Inferior parietal cortex (tissue), 1 donor: ENCODE measurements at regions not wholly inside any gene's neighbourhood (a gene's known extent, or its start where the extent isn't known, plus 50 kb on each side); places are given as distances from the start of the nearest gene placed in this dataset.
A peak's percentile ranks its signal among the peaks of the same experiment; 100 is the strongest.
"Not testable (repeated sequence)": the region's sequence is repeated elsewhere in the genome, so short reads cannot be mapped to it uniquely, and the experiment has no call there.

Experiments
- DNase-seq: peaks from one replicate; pipeline ENCODE4 v3.0.0-alpha.2; 2016; ENCODE audit errors: extremely low spot score

DNA sequence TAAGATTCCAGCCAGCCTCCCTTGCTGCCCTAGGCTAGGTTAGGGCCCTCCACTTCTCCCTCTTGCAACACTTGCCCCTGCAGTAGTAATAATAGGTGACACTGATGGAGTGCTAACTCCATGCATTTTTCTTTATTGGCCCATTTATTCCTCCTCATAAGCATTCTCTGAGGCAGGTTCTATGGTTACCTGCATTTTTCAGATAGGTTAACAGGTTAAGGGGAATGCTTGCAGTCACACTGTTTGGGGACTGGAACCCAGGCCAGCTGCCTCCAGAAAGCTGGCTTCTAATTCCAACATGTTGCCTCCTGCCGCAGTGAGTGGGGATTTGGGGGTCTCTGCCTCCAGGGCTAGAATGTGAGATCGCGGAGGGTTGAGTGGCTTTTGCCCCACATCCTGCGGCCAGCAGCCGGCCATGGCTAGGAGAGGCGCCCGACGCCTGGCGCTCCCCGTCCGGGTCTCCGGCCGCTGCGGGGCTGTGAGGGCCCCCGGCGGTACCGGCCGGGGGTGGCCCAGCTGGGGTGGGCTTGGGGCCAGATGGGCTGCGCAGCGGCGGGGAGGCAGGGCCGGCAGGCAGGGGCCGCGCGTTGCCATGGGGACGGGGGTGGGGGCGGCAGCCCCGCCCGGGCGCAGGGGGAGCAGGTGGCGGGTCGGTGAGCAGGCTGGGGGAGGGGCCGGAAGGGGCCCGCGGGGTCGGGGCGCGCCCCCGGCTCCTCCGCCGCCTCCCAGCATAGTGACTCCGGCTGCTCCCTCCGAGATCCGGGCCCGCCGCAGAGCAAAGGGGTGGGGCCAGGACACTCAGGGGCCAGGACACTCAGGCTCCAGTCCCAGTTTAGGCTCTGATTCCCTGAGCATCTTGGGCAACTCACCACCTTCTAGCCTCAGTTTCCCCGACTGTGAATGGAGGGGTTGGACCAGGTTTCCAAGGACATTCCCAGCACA lies 68.4 kb upstream of the SSBP3 start:
- DNase-seq: no peak

DNA sequence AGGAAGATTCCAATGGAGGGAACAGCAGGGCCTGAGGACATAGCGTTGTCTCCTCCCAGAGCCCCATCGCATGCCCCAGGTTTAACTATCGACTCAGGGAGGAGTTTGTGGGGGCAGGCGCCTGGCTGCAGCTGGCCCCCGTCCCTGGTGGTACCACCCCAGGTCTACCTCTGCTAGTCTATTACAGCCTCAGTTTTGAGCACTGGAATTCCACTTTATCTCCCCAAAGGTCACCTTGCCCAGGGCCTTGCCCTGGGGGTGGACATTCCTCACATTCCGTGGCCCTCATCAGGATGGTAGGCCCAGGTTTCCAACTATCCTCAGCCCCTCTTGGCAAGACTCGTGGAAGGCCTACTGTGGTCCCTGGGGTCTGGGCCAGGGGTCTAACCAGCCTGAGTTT lies 65.4 kb upstream of the SSBP3 start:
- DNase-seq: no peak

DNA sequence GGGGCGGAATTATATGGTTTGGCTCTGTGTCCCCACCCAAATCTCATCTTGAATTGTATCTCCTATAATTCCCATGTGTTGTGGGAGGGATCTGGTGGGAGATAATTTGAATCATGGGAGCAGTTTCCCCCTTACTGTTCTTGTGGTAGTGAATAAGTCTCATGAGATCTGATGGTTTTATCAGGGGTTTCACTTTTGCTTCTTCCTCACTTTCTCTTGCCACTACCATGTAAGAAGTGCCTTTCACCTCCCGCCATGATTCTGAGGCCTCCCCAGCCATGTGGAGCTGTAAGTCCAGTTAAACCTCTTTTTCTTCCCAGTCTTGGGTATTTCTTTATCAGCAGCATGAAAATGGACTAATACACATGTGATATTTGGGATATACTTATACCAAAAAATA lies 63.2 kb upstream of the SSBP3 start:
- DNase-seq: not testable (repeated sequence)

DNA sequence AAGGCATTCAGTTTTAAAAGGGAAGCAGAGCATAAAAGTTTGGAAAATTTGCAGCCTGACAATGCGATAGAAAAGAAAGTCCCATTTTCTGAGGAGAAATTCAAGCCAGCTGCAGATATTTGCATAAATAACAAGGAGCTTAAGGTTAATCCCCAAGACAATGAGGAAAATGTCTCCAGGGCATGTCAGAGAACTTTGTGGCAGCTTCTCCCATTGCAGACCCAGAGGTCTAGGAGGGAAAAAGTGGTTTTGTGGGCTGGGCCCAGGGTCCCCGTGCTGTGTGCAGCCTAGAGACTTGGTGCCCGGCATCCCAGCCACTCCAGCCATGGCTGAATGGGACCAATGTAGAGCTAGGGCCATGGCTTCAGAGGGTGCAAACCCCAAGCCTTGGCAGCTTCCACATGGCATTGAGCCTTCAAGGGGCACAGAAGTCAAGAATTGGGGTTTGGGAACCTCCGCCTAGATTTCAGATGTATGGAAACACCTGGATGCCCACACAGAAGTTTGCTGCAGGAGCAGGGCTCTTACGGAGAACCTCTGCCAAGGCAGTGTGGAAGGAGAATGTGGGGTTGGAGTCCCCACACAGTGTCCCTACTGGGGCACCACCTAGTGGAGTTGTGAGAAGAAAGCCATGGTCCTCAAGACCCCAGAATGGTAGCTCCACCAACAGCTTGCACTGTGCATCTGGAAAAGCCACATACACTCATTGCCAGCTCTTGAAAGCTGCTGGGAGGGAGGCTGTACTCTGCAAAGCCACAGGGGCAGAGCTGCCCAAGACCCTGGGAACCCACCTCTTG lies 62.3 kb upstream of the SSBP3 start:
- not testable (repeated sequence) for DNase-seq

DNA sequence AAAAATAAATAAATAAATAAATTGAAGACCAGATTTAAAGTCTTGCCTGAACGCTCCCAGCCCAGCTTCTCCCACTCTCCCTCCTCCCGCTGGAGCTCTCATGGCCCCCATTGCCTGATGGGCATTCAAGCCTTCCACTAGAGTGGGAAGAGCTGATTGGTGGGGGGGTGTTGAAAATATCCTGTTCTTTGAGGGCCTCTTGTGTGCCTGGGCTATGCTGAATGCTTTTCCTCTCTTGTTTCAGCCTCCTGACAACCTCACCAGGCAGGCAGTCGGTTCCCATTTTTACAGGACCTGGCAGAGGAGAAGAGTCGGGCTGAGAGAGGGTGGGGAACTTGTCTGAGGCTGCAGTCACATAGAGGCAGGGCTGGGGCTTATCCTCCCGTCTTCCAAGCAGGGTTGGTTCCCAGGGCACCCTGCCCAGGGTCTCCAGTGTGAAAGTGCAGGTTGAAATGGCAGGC lies 59.2 kb upstream of the SSBP3 start:
- DNase-seq: no peak

DNA sequence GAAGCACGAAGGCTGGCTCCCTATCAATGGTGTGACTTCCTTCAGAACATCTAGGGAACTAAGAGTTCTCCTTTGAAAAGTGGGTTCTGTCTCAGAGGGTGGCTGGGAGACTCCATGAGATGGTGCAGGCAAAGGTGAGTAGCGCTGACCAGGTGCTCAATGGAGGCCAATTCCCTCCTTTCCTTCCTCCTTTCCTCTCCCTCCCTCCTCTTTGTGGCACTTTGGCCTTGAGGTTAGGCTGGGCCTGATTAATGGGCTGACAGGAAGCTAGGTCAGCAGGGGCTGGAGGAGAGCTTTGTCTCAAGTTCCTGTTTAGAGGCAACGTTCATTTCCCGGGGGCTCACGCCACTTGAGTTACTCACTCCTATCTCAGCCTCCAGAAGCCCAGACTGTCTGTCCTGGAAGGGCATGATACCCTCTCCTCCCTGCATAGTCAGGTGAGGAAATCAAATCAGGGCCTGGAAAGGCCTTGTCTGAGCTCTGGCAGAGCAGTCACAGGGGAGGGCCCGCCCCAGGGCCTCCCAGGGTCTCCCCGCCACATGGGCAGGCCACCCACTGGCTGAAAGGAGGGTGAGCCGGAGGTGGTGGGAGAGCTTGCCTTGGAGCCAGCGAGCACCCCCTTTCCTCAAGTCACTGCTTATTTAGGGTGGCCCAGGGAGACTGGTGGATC lies 58.4 kb upstream of the SSBP3 start:
- DNase-seq: peak; percentile 53

DNA sequence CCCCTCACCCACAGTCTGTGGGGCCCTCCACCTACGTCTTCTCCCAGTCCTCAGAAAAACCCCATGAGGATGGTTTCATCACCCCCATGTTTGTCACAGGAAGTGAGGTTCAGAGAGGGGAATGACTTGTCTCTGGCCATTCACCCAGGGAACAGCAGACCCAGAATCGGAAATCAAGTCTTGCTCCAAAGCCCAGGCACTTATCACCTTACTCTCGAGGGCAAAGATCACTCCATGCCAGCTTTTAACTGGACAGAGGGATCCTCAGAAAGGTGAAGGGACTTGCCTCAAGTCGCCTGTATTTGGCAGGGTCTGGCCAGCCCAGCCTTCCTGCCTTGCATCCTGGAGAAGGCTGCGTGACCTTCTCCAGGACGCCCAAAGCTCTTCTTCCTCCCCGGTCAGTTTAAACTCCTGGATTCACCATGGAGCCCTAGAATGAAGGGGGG lies 57.9 kb upstream of the SSBP3 start:
- no peak for DNase-seq

DNA sequence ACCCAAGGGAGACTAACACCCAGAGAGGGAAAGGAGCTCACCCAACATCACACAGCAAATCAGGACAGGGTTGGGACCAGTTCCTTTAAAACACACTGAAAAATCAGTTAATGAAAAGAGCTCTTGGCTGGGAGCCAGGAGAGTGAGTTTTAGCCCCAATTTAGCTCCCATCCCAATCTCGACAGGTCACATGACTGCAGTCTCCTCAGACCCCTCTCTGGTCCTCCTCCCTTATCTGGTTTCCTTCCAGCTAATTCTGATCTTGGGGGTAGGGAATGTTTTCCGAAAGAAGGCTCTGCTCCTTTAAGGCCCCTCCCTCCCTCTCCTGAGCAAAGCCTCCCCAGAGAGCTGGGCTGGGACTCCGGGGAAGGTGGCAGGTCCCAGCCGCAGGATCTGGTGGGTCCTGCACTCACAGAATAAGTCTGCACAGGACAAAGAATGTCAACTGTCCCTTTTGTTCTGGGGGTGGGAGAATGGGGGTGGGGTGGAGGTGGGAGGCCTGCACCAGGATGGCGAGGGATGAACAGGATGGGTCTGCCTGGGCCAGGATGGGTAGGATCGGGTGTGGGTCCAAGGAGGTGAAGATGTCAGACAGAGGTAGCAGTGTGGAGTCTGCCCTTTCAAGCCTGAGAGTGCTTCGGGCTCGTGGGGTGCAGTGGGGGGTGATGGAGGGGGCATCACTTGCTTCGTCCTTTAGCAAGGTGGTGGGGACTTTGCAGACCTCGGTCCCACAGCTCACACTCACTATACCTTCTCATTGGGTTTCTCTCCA lies 57.3 kb upstream of the SSBP3 start:
- DNase-seq: no peak

DNA sequence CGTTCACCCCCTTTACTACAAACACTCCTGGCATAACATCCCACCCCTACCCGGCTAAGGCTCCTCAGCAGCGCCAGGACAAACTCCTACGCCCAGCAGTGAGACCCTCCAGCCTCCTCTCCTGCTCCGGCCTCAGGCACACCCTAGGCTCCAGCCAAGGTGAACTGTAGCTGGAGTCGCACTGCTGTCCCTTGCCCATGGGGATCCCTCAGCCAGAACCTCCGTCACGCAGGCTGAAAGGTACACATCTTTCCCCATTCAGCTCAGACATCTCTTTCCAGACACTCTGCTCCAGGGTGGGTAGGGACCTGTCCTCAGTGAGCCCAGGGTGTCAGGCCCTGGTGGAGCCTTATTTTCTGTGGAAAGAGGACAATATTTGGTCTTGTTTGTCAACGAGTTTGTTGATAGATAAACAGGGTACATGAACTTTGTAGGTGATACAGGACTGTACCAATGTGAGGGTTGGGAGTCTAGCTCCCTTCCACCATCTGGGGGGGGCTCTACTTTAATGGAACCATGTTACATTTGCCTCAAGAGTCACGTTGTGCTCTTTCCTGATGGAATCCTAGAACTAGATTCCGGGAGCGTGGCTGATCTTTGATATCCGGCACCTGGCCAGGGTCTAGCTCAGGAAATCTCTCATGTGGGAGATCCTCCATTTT lies 56.5 kb upstream of the SSBP3 start:
- DNase-seq: no peak

DNA sequence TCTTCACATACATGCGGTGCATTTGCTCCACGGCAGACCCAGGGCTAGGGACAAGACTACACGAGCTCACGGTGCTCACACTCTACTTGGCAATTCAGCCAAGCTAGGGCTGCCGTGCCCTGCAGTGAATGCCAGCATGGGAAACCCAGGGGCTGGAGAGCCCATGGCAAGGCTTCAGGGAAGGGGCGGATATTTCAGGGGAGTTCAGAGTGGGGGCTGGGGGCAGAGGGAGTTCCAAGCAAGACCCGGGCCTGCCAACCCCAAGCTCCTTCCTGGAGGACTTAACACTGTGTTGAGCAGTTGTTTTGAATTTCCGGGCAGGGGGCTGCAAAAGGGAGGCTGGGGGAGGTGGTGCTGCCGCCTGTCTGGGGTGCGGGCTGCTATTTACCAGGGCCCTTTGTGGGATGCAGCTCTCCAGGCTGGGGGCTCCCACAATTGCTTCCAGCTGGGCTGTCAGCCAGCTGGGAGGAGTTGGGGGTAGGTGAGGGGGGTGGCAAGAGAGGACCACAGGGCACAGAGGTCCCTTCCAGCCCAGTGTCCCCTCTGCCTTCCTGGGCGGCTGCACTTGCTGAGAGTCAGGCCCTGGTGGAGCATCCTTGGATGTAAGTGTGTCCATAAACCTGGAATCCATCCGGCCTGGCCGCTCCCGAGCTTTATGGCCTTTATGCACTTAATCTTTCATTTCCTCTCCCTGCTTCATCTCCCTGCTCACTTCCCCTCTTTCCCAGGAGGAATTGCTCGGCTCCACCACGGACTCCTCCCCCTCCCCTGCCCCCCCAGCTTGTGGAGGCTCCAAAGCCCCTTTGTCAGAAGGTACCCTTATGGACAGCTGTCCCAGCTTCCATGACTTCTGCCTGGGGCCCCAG lies 55.8 kb upstream of the SSBP3 start:
- DNase-seq: no peak

DNA sequence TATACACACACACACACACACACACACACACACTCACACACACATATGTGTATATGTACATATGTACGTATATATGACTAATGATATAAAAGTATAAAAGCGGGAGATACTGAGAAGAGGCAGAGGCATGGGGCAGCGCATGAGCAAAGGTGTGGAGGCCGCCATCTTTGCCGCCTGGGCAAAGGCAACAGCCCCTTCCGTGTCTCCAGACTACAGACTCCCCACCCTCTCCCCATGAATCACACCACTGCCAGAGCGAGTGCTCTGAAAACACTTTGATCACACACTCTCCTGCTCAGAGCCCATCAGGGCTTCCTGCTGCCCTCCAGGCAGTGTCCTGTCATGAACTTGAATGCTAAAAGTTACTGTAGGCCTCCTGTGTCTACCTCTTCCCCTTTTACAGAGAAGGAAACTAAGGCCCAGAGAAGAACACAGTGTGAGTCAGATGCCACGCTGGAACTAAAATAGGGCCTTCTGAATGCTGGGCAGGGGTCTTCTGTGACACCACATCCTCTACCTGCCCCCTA lies 54.7 kb upstream of the SSBP3 start:
- DNase-seq: no peak

DNA sequence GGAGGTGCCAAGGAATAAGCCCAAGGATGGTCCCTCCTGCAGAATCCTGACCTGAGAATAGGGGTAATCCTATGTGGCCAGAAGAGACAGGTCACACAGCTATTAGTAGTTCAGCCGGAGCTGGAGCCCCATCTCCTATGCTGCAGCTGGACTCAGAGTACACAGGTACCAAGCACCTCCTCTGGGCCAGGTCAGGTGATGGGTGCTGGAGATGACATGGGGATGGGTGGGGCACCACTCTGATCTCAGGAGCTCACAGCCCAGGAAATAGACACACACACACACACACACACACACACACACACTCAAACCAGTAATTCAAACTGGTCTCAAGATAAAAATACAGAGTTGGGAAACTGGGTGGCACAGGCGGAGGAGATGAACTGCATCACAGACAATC lies 54.2 kb upstream of the SSBP3 start:
- DNase-seq: no peak

DNA sequence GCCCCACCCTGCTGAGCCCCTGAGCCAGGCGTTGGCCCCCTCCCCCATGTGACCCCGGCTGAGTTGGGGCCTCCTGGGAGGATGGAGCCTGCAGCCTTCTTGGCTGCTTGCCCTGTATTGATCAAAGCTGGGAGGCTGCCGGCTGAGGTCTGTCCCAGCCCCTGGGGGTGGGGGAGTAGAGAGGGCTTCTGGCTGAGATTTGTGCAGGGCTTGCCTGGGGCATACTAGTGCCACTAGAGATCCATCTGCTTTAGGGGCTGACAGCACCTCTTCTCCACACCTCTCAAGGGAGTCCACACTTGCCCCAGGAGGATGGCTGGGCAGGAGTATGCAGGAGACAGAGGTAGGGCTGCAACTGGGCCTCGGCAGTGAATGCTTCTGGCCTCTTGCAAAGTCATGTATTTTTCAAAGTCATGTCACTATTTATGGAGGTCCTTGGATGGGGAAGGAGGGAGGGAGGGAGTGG lies 53.6 kb upstream of the SSBP3 start:
- DNase-seq: no peak

DNA sequence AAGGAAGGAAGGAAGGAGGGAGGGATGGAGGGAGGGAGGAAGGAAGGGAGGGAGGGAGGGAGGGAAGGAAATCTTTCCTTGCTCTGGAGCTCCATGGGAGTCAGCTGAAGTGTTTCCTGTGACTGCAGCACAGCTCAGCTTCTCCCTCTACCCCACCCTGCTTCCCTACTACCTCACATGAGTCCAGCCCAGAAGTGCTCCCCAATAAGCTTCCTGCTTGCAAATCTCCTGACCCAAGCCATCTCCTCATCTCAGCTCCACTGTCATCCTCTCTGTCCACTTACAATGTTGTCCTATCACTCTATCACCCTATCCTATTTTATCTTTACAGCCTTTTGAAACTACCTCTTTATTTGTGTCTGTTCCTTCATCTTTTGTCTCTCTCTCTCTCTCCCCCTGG lies 52.9 kb upstream of the SSBP3 start:
- no peak for DNase-seq

DNA sequence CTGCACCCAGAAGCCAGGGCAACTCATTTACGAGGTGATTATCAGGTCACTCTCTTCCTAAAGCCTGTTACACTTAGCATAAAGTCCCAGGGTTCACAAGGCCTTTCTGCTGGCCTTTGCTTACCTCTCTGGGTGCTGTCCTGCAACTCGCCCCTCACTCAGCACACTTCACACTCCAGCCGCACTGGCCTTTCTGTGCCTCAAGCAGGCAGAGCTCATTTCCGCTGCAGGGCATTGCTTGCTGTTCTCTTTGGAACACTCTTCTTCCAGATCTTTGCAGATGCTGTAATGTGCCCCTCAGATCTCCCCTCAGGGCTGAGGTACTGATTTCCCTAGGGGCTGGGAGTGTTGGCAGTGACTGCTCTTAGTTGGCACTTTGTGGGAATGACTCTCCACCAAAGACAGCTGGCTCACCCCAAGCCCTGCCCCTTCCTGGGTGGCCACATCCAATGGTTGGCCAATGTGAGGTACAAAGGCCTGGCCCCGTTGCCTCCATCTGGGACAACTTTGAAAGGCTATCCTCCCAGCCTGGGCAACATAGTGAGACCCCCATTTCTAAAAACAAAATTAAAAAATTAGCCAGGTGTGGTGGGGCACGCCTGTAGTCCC lies 50.8 kb upstream of the SSBP3 start:
- no peak for DNase-seq

DNA sequence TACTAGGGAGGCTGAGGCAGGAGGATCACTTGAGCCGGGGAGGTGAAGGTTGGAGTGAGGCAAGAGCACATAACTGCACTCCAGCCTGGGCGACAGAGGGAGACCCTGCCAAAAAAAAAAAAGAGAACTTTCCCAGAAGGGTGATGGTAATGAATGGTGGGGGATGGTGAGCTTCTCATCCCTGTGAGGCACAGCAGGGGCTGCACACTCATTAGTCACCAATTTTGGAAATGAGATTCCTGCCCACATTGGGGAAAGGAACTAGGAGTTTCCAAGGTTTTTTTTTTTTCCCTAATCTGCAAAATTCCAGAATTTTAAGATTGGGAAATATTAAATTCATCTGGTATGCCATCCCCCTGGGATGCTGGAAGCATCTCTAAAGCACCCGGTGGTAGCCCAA lies 50.2 kb upstream of the SSBP3 start:
- DNase-seq: no peak
